Activated T-cell treated with anti-CD3 and anti-CD28 coated beads, Interleukin-2, amount 50 U/mL, for 24 hours (primary cell): ENCODE measurements at regions not wholly inside any gene's neighbourhood (a gene's known extent, or its start where the extent isn't known, plus 50 kb on each side); places are given as distances from the start of the nearest gene placed in this dataset.

ENCODE experiments used
- DNase-seq: peaks from one replicate; pipeline ENCODE4 v3.0.0-alpha.2; 2020
- H3K27ac Mint-ChIP-seq: 2 replicates; pipeline ENCODE4 v1.8.0; 2020; ENCODE audit warnings: mild to moderate bottlenecking, mixed read lengths
- H3K27me3 Mint-ChIP-seq: 2 replicates; pipeline ENCODE4 v1.8.0; 2020; ENCODE audit warnings: mixed read lengths
- H3K36me3 Mint-ChIP-seq: 2 replicates; pipeline ENCODE4 v1.8.0; 2020; ENCODE audit warnings: low read depth, mixed read lengths
- H3K4me1 Mint-ChIP-seq: 2 replicates; pipeline ENCODE4 v1.8.0; 2020; ENCODE audit warnings: low read depth, mixed read lengths
- H3K4me3 Mint-ChIP-seq: 2 replicates; pipeline ENCODE4 v1.8.0; 2020; ENCODE audit warnings: mild to moderate bottlenecking, moderate library complexity, mixed read lengths
- H3K9me3 Mint-ChIP-seq: 2 replicates; pipeline ENCODE4 v1.8.0; 2020; ENCODE audit warnings: mixed read lengths

- Mint-ChIP-seq H3K4me1 (peaks cover 76% of the 10 kb centered on the region), H3K36me3 (no peaks in the 10 kb centered on the region), H3K4me3 (peak overlapping the region; percentile 77), H3K27ac (peak overlapping the region; percentile 99), H3K27me3 (no peaks in the 10 kb centered on the region), H3K9me3 (peaks cover 2% of the 10 kb centered on the region)
- no peak for DNase-seq
Observed at GRCh38 chr2:196259507-196260481, 88.4 kb upstream of the STK17B start.

GRCh38 chr2:196260546-196260945, 89.2 kb upstream of the STK17B start:
- no peak for DNase-seq
- H3K9me3 Mint-ChIP-seq: peaks cover 2% of the 10 kb centered on the region
- H3K27me3 Mint-ChIP-seq: no peaks in the 10 kb centered on the region
- H3K27ac Mint-ChIP-seq: peak overlapping the region; percentile 99
- no peaks in the 10 kb centered on the region for H3K36me3 Mint-ChIP-seq
- peaks cover 82% of the 10 kb centered on the region for H3K4me1 Mint-ChIP-seq
- peak overlapping the region; percentile 77 for H3K4me3 Mint-ChIP-seq

GRCh38 chr2:196262606-196263005, 91.2 kb upstream of the STK17B start:
- H3K27ac Mint-ChIP-seq: peak overlapping the region; percentile 95
- no peaks in the 10 kb centered on the region for H3K36me3 Mint-ChIP-seq
- H3K9me3 Mint-ChIP-seq: no peaks in the 10 kb centered on the region
- peak overlapping the region; percentile 77 for H3K4me3 Mint-ChIP-seq
- H3K4me1 Mint-ChIP-seq: peaks cover 88% of the 10 kb centered on the region
- DNase-seq: no peak
- no peaks in the 10 kb centered on the region for H3K27me3 Mint-ChIP-seq

GRCh38 chr2:196263181-196263747, 91.9 kb upstream of the STK17B start:
- Mint-ChIP-seq H3K36me3 (no peaks in the 10 kb centered on the region), H3K4me3 (peak overlapping the region; percentile 77), H3K27ac (peak overlapping the region; percentile 95), H3K27me3 (no peaks in the 10 kb centered on the region), H3K4me1 (peaks cover 87% of the 10 kb centered on the region), H3K9me3 (no peaks in the 10 kb centered on the region)
- no peak for DNase-seq

- H3K27ac Mint-ChIP-seq: no peak overlapping the region
- no peak overlapping the region for H3K4me3 Mint-ChIP-seq
- H3K4me1 Mint-ChIP-seq: peaks cover 86% of the 10 kb centered on the region
- no peaks in the 10 kb centered on the region for H3K36me3 Mint-ChIP-seq
- H3K9me3 Mint-ChIP-seq: no peaks in the 10 kb centered on the region
- no peak for DNase-seq
- H3K27me3 Mint-ChIP-seq: no peaks in the 10 kb centered on the region
Observed at GRCh38 chr2:196266351-196266750, 95.0 kb upstream of the STK17B start.

GRCh38 chr2:196266855-196267254, 95.5 kb upstream of the STK17B start:
- H3K9me3 Mint-ChIP-seq: no peaks in the 10 kb centered on the region
- peak overlapping the region; percentile 49 for H3K27ac Mint-ChIP-seq
- no peaks in the 10 kb centered on the region for H3K27me3 Mint-ChIP-seq
- no peak for DNase-seq
- no peaks in the 10 kb centered on the region for H3K36me3 Mint-ChIP-seq
- H3K4me3 Mint-ChIP-seq: no peak overlapping the region
- H3K4me1 Mint-ChIP-seq: peaks cover 88% of the 10 kb centered on the region

- H3K9me3 Mint-ChIP-seq: no peaks in the 10 kb centered on the region
- peak overlapping the region; percentile 48 for H3K4me3 Mint-ChIP-seq
- peak overlapping the region; percentile 92 for H3K27ac Mint-ChIP-seq
- H3K4me1 Mint-ChIP-seq: peaks cover 78% of the 10 kb centered on the region
- H3K36me3 Mint-ChIP-seq: no peaks in the 10 kb centered on the region
- DNase-seq: no peak
- H3K27me3 Mint-ChIP-seq: no peaks in the 10 kb centered on the region
Observed at GRCh38 chr2:196268025-196268424, 96.6 kb upstream of the STK17B start.

GRCh38 chr2:196268538-196269338, 97.4 kb upstream of the STK17B start:
- no peak for DNase-seq
- peaks cover 76% of the 10 kb centered on the region for H3K4me1 Mint-ChIP-seq
- H3K36me3 Mint-ChIP-seq: no peaks in the 10 kb centered on the region
- no peaks in the 10 kb centered on the region for H3K9me3 Mint-ChIP-seq
- H3K27me3 Mint-ChIP-seq: no peaks in the 10 kb centered on the region
- peak overlapping the region; percentile 48 for H3K4me3 Mint-ChIP-seq
- peak overlapping the region; percentile 92 for H3K27ac Mint-ChIP-seq

- peak overlapping the region; percentile 41 for H3K27ac Mint-ChIP-seq
- no peak for DNase-seq
- no peaks in the 10 kb centered on the region for H3K27me3 Mint-ChIP-seq
- no peaks in the 10 kb centered on the region for H3K9me3 Mint-ChIP-seq
- H3K4me1 Mint-ChIP-seq: peaks cover 80% of the 10 kb centered on the region
- no peak overlapping the region for H3K4me3 Mint-ChIP-seq
- no peaks in the 10 kb centered on the region for H3K36me3 Mint-ChIP-seq
Observed at GRCh38 chr2:196271795-196272194, 100.4 kb upstream of the STK17B start.

GRCh38 chr2:196274387-196274809, 103.0 kb upstream of the STK17B start:
- H3K4me3 Mint-ChIP-seq: no peak overlapping the region
- H3K9me3 Mint-ChIP-seq: no peaks in the 10 kb centered on the region

GRCh38 chr2:196275646-196276352, 104.4 kb upstream of the STK17B start:
- H3K4me3 Mint-ChIP-seq: peak overlapping the region; percentile 56
- H3K9me3 Mint-ChIP-seq: no peaks in the 10 kb centered on the region
- peaks cover 69% of the 10 kb centered on the region for H3K4me1 Mint-ChIP-seq
- peak overlapping the region; percentile 93 for H3K27ac Mint-ChIP-seq
- peak; percentile 43 for DNase-seq
- no peaks in the 10 kb centered on the region for H3K36me3 Mint-ChIP-seq
- H3K27me3 Mint-ChIP-seq: no peaks in the 10 kb centered on the region

More at GRCh38 chr2:196274387-196274809, 103.0 kb upstream of the STK17B start:
- H3K27me3 Mint-ChIP-seq: no peaks in the 10 kb centered on the region
- H3K36me3 Mint-ChIP-seq: no peaks in the 10 kb centered on the region
- peaks cover 75% of the 10 kb centered on the region for H3K4me1 Mint-ChIP-seq
- peak overlapping the region; percentile 93 for H3K27ac Mint-ChIP-seq
- DNase-seq: no peak

- Mint-ChIP-seq H3K27ac (peak overlapping the region; percentile 93), H3K36me3 (no peaks in the 10 kb centered on the region), H3K4me1 (peaks cover 66% of the 10 kb centered on the region), H3K4me3 (peak overlapping the region; percentile 56), H3K27me3 (no peaks in the 10 kb centered on the region), H3K9me3 (no peaks in the 10 kb centered on the region)
- no peak for DNase-seq
Observed at GRCh38 chr2:196276421-196276820, 105.0 kb upstream of the STK17B start.

GRCh38 chr2:196277002-196277401, 105.6 kb upstream of the STK17B start:
- Mint-ChIP-seq H3K36me3 (no peaks in the 10 kb centered on the region), H3K27me3 (no peaks in the 10 kb centered on the region), H3K4me3 (no peak overlapping the region), H3K27ac (peak overlapping the region; percentile 93), H3K9me3 (no peaks in the 10 kb centered on the region), H3K4me1 (peaks cover 61% of the 10 kb centered on the region)
- no peak for DNase-seq

GRCh38 chr2:196278491-196278911, 107.1 kb upstream of the STK17B start:
- Mint-ChIP-seq H3K9me3 (no peaks in the 10 kb centered on the region), H3K4me1 (peaks cover 63% of the 10 kb centered on the region)

More at GRCh38 chr2:196278491-196278911, 107.1 kb upstream of the STK17B start:
- Mint-ChIP-seq H3K27ac (peak overlapping the region; percentile 73), H3K36me3 (no peaks in the 10 kb centered on the region), H3K4me3 (peak overlapping the region; percentile 34), H3K27me3 (no peaks in the 10 kb centered on the region)
- peak; percentile 69 for DNase-seq
